OCI-LY1 (cell line): ENCODE measurements at regions not wholly inside any gene's neighbourhood (a gene's known extent, or its start where the extent isn't known, plus 50 kb on each side); places are given as distances from the start of the nearest gene placed in this dataset.

Source experiments
- H2AFZ ChIP-seq: fragments of 200-600 bp; sonication (generic), shearing (Covaris generic); 2 replicates; pipeline ENCODE4 v1.6.0; 2014; ENCODE audit warnings: antibody characterized with exemption, mild to moderate bottlenecking, low read length
- H3F3A ChIP-seq: fragments of 200-600 bp; sonication (generic), shearing (Covaris generic); 2 replicates; pipeline ENCODE4 v1.6.0; 2014; ENCODE audit warnings: mild to moderate bottlenecking, antibody characterized with exemption, low read length, moderate library complexity; ENCODE audit not compliant: insufficient read depth
- H3K27ac ChIP-seq: fragments of 200-600 bp; sonication (generic); 2 replicates; pipeline ENCODE4 v1.5.1; 2014; ENCODE audit warnings: low read length, mixed run types, mild to moderate bottlenecking, low read depth; ENCODE audit not compliant: poor library complexity, severe bottlenecking
- H3K27me3 ChIP-seq: fragments of 200-600 bp; sonication (generic); 2 replicates; pipeline ENCODE4 v1.6.0; 2014; ENCODE audit warnings: antibody characterized with exemption, mild to moderate bottlenecking, low read length, moderate library complexity; ENCODE audit not compliant: insufficient read depth
- H3K36me3 ChIP-seq: fragments of 200-600 bp; sonication (generic); 2 replicates; pipeline ENCODE4 v1.6.1; 2014; ENCODE audit warnings: mild to moderate bottlenecking, antibody characterized with exemption, low read length, moderate library complexity, mixed read lengths; ENCODE audit not compliant: insufficient read depth
- H3K4me1 ChIP-seq: fragments of 200-600 bp; sonication (generic); 2 replicates; pipeline ENCODE4 v1.5.1; 2014; ENCODE audit warnings: mild to moderate bottlenecking, low read length, moderate library complexity; ENCODE audit not compliant: insufficient read depth, severe bottlenecking
- H3K4me2 ChIP-seq: fragments of 200-600 bp; sonication (generic), shearing (Covaris generic); 2 replicates; pipeline ENCODE4 v1.6.1; 2014; ENCODE audit warnings: low read length
- H3K4me3 ChIP-seq: fragments of 200-600 bp; sonication (generic); 2 replicates; pipeline ENCODE4 v1.5.1; 2014; ENCODE audit warnings: low read length, low read depth, mild to moderate bottlenecking, mixed read lengths; ENCODE audit not compliant: poor library complexity, severe bottlenecking
- H3K79me2 ChIP-seq: fragments of 200-600 bp; shearing (Covaris generic); 2 replicates; pipeline ENCODE4 v1.6.1; 2016; ENCODE audit warnings: mixed run types, low read length, mixed read lengths; ENCODE audit not compliant: insufficient read depth
- H3K9ac ChIP-seq: fragments of 200-600 bp; sonication (generic), shearing (Covaris generic); 2 replicates; pipeline ENCODE4 v1.6.1; 2014; ENCODE audit warnings: mild to moderate bottlenecking, low read length, mixed read lengths
- H3K9me2 ChIP-seq: fragments of 200-600 bp; sonication (generic), shearing (Covaris generic); 2 replicates; pipeline ENCODE4 v1.6.1; 2014; ENCODE audit warnings: low read depth, mild to moderate bottlenecking, low read length, mixed read lengths
- H3K9me3 ChIP-seq: fragments of 200-600 bp; shearing (Covaris generic); 2 replicates; pipeline ENCODE4 v1.6.1; 2014; ENCODE audit warnings: low read length, mixed read lengths
- H4K20me1 ChIP-seq: fragments of 200-600 bp; sonication (generic), shearing (Covaris generic); 2 replicates; pipeline ENCODE4 v1.6.0; 2016; ENCODE audit warnings: mild to moderate bottlenecking, low read length; ENCODE audit not compliant: insufficient read depth
- EZH2 ChIP-seq: fragments of 200-600 bp; sonication (generic), shearing (Covaris generic); IDR thresholded peaks from 2 replicates; pipeline ENCODE4 v1.8.0; 2017; ENCODE audit warnings: borderline replicate concordance, mixed run types, mild to moderate bottlenecking, antibody characterized with exemption, low read length, moderate library complexity, mixed read lengths
- TF ChIP-seq, protein P1 (sequence below): fragments of 200-600 bp; sonication (generic), shearing (Covaris generic); IDR thresholded peaks from 2 replicates; pipeline ENCODE4 v1.5.1; 2017; ENCODE audit warnings: mild to moderate bottlenecking, antibody characterized with exemption, low read length, moderate library complexity, mixed read lengths

GRCh38 chr18:71431171-71431570 lies 1113.0 kb downstream of the CBLN2 start:
- Histone ChIP-seq H3K9me2 (no peaks in the 10 kb centered on the region), H3K36me3 (no peaks in the 10 kb centered on the region), H3K9me3 (no peaks in the 10 kb centered on the region), H3F3A (no peaks in the 10 kb centered on the region), H4K20me1 (no peaks in the 10 kb centered on the region), H3K27ac (no peak overlapping the region), H3K27me3 (no peaks in the 10 kb centered on the region), H3K9ac (no peak overlapping the region), H2AFZ (no peak overlapping the region), H3K4me2 (no peak overlapping the region), H3K4me3 (no peak overlapping the region), H3K79me2 (no peaks in the 10 kb centered on the region), H3K4me1 (no peaks in the 10 kb centered on the region)
- TF ChIP-seq, protein P1, sequence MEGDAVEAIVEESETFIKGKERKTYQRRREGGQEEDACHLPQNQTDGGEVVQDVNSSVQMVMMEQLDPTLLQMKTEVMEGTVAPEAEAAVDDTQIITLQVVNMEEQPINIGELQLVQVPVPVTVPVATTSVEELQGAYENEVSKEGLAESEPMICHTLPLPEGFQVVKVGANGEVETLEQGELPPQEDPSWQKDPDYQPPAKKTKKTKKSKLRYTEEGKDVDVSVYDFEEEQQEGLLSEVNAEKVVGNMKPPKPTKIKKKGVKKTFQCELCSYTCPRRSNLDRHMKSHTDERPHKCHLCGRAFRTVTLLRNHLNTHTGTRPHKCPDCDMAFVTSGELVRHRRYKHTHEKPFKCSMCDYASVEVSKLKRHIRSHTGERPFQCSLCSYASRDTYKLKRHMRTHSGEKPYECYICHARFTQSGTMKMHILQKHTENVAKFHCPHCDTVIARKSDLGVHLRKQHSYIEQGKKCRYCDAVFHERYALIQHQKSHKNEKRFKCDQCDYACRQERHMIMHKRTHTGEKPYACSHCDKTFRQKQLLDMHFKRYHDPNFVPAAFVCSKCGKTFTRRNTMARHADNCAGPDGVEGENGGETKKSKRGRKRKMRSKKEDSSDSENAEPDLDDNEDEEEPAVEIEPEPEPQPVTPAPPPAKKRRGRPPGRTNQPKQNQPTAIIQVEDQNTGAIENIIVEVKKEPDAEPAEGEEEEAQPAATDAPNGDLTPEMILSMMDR: no peak

GRCh38 chr18:71426441-71426840 lies 1117.7 kb downstream of the CBLN2 start:
- Histone ChIP-seq H3K4me3 (no peak overlapping the region), H4K20me1 (no peaks in the 10 kb centered on the region), H3K27me3 (no peaks in the 10 kb centered on the region), H3K4me1 (no peaks in the 10 kb centered on the region), H2AFZ (no peak overlapping the region), H3K9ac (no peak overlapping the region), H3K4me2 (no peak overlapping the region), H3K27ac (no peak overlapping the region), H3K79me2 (no peaks in the 10 kb centered on the region), H3K9me3 (no peaks in the 10 kb centered on the region), H3F3A (no peaks in the 10 kb centered on the region), H3K36me3 (no peaks in the 10 kb centered on the region), H3K9me2 (no peaks in the 10 kb centered on the region)
- TF ChIP-seq EZH2: no peak
- TF ChIP-seq, protein P1: no peak

DNA sequence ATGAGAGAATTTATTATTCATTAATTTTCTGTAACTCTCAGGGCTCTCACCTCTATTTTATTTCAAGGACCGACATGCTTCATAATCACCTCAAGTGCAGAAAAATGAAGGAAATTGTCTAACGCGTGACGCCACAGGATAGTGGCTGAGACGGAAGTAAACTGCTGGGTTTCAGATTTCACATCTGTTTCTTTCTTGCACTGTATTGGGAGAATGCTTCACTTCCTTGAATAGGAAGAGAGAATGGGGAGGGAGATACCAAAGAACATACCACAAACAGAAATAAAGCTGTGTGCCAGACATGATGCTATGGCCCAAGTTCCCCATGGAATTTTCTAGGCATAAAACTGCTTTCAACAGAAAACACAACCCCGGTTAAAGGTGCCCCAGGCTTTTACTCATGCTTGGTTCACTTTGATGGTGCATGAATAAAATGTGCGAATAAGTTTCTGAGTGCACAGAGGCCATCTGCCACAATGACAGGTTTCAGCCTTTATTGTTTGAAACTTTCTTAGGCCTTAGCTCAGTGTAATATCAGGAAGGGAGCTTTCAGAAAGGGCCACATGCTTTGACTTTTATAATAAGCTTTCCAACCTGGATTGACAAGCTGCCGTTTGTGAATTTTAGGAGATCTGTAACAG lies 1116.4 kb downstream of the SOCS6 start:
- H3K36me3 ChIP-seq: no peaks in the 10 kb centered on the region
- H4K20me1 ChIP-seq: no peaks in the 10 kb centered on the region
- no peaks in the 10 kb centered on the region for H3K27me3 ChIP-seq
- no peak for TF ChIP-seq EZH2
- TF ChIP-seq, protein P1: no peak
- no peak overlapping the region for H3K9ac ChIP-seq
- no peak overlapping the region for H3K4me3 ChIP-seq
- no peaks in the 10 kb centered on the region for H3F3A ChIP-seq
- H3K79me2 ChIP-seq: no peaks in the 10 kb centered on the region
- H2AFZ ChIP-seq: no peak overlapping the region
- H3K4me1 ChIP-seq: no peaks in the 10 kb centered on the region
- H3K9me2 ChIP-seq: no peaks in the 10 kb centered on the region
- H3K9me3 ChIP-seq: no peaks in the 10 kb centered on the region
- no peak overlapping the region for H3K4me2 ChIP-seq
- H3K27ac ChIP-seq: no peak overlapping the region
